ENCODE measurements at regions not wholly inside any gene's neighbourhood (a gene's known extent, or its start where the extent isn't known, plus 50 kb on each side); places are given as distances from the start of the nearest gene placed in this dataset.

- no peak for TF ChIP-seq ZNF462 (CRISPR knock-in tag; IDR thresholded peaks at IDR 0.05)
Observed at GRCh38 chr16:74199066-74199841, 97.4 kb upstream of the PSMD7 start (continued).

- Mint-ChIP-seq H3K9me3 (no peaks in the 10 kb centered on the region), H3K27me3 (ENCODE audit: insufficient read depth, low read depth, poor library complexity) (no peaks in the 10 kb centered on the region), H3K36me3 (ENCODE audit: low read depth) (no peaks in the 10 kb centered on the region), H3K4me3 (no peak overlapping the region), H3K27ac (no peak overlapping the region), H3K4me1 (peaks cover 3% of the 10 kb centered on the region; the same call in 1 of the 3 replicates)
- Histone ChIP-seq H3K4me2 (no peak overlapping the region), H3F3A (replicated peaks; ENCODE audit: low read depth) (no peaks in the 10 kb centered on the region), H3K9me2 (ENCODE audit: insufficient read depth) (no peaks in the 10 kb centered on the region; the same call in 1 of the 2 replicates), H2AFZ (0 out of 2 replicates have a peak overlapping the region, but pooled peaks have one; percentile 68), H4K20me1 (replicated peaks; ENCODE audit: insufficient read depth) (no peaks in the 10 kb centered on the region), H3K27ac (ENCODE audit: low read depth) (no peak overlapping the region), H3K27me3 (ENCODE audit: insufficient read depth) (no peaks in the 10 kb centered on the region), H3K79me2 (replicated peaks; ENCODE audit: insufficient read depth) (no peaks in the 10 kb centered on the region), H3K36me3 (ENCODE audit: insufficient read depth) (no peaks in the 10 kb centered on the region), H3K4me3 (no peak overlapping the region), H3K4me1 (ENCODE audit: insufficient read depth) (no peaks in the 10 kb centered on the region)
- ATAC-seq (no peak), DNase-seq (ENCODE audit: low spot score) (no peak)
- no peak for TF ChIP-seq POLR2AphosphoS5 (IDR thresholded peaks at IDR 0.05; ENCODE audit: low read depth)
- TF ChIP-seq CREB1 (CRISPR knock-in tag; IDR thresholded peaks at IDR 0.05; ENCODE audit: low read depth) = no peak
- no peak for TF ChIP-seq STAT1 (IDR thresholded peaks at IDR 0.05; ENCODE audit: unreplicated experiment)
- no peak for TF ChIP-seq CTCF (conservative IDR thresholded peaks at IDR 0.05; ENCODE audit: low read depth in 2 of 2)
- TF ChIP-seq NANOG (IDR thresholded peaks at IDR 0.05; ENCODE audit: borderline replicate concordance) = no peak
- no peak for TF ChIP-seq ZNF331 (CRISPR knock-in tag; IDR thresholded peaks at IDR 0.05; ENCODE audit: low read depth)
- no peak for TF ChIP-seq ZNF114 (CRISPR knock-in tag; IDR thresholded peaks at IDR 0.05)
- TF ChIP-seq REST (IDR thresholded peaks at IDR 0.05; ENCODE audit: unreplicated experiment) = no peak
- TF ChIP-seq EZH2phosphoT487 (IDR thresholded peaks at IDR 0.05; ENCODE audit: unreplicated experiment) = no peak
- TF ChIP-seq JUNB (IDR thresholded peaks at IDR 0.05; ENCODE audit: unreplicated experiment) = no peak
Observed at GRCh38 chr16:74192281-74192797, 104.3 kb upstream of the PSMD7 start.
